ENCODE measurements at regions not wholly inside any gene's neighbourhood (a gene's known extent, or its start where the extent isn't known, plus 50 kb on each side); places are given as distances from the start of the nearest gene placed in this dataset.

DNA sequence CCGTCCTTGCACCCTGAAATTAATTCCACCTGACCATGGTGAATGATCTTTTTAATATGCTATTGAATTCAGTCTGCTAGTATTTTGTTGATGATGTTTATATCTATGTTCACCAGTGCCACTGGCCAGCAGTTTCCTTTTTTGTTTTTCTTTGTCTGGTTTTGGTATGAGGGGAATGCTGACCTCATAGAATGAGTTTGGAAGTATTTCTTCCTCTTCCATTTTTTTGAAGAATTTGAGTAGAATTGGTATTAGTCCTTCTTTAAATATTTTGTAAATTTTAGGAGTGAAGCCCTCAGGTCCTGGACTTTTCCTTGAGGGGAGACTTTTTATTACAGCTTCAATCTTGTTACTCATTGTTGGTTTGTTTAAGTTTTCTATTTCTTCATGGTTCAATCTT lies 231.6 kb downstream of the MRPL39 start:
- DNase-seq (ENCODE audit: low read depth in 3 of 3) = no peak

DNA sequence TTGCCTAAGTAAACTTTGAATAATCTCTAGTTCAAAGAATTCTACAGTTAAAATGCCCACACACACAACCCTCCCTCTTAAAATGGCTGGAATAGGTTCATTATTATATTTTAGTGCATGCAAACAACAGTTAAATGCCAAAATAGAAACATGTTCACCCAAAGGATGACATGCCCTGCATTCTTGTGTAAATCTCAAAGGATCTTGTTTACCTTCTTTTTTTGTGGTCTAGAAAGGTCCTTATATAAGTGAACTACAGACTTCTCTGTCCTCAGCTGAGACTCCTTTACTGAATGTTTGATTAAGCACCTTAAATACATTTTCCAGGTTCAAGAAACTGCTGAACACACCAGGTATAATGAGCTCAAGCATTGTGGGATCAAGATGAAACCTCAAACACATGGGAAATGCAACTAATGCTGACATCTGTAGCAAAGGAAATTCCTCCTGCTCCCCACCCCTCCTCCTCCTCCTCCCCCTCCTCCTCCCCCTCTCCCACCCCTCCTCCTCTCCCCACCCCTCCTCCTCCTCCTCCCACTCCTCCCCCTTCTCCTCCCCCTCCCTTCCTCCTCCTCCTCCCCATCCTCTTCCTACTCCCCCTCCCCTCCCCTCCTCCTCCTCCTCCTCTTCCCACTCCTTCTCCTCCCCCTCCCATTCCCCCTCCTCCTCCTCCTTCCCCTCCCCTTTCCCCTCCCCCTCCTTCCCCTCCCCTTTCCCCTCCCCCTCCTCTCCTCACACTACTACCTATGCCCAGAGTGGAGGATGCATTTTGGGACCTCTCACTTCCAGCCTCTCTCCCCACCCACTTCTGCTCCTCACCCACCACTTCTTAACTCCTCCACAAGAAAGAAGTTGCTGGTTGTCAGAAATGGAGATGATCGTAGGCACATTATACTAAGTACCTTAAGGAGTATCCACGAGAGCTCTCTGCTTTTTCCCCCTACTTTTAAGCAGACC lies 233.9 kb downstream of the MRPL39 start:
- DNase-seq (ENCODE audit: low read depth in 3 of 3) = no peak

DNA sequence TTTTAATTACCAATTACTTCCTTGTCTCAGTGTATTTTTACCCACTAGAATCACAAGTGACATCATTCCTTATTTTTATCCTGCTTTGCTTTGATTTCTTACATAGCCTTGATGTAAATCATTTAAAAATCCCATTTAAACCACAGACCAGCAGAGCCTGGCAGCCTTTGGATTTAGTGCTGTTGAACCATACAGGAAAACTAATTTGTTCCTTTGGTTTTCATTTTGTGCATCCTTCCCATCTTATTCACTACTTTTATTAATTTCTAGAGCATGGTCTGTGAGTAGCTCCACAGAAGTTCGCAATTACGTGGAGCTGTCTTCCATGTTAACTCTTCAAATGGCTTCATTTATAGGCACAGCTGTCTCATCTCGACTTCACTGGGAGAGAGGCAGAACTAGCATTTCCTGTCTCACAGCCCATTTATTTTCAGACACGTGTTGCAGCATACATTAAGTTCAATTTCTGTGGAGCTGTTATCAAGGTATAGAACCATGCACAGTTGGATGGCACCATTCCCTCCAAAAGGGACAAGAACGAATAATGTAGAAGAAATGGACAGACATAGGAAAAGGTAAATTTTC lies 235.3 kb downstream of the MRPL39 start:
- no peak for DNase-seq (ENCODE audit: low read depth in 3 of 3)

DNA sequence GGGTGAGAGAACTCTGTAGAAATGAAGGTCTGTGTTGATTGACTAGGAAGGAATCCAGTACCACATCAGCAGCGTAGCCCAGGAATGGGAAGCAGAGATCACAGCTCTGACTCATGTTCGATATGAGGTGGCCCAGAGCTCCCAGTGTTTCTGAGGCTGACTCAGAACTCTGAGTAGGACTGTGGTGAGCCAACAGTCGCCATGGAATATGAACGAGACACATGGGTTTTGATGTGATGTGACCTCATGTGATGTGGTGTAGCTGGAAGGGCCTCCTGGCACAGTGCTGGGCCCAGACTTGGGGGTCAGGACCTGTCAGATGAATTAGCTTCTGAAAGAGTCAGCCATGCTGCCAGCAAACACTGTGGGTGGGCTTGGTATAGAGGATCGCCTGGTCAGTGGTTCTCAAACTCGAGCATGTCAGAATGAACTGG lies 237.0 kb downstream of the MRPL39 start:
- peak in 2 of 3 donors; percentile 8 to 17 for DNase-seq (ENCODE audit: low read depth in 3 of 3)

DNA sequence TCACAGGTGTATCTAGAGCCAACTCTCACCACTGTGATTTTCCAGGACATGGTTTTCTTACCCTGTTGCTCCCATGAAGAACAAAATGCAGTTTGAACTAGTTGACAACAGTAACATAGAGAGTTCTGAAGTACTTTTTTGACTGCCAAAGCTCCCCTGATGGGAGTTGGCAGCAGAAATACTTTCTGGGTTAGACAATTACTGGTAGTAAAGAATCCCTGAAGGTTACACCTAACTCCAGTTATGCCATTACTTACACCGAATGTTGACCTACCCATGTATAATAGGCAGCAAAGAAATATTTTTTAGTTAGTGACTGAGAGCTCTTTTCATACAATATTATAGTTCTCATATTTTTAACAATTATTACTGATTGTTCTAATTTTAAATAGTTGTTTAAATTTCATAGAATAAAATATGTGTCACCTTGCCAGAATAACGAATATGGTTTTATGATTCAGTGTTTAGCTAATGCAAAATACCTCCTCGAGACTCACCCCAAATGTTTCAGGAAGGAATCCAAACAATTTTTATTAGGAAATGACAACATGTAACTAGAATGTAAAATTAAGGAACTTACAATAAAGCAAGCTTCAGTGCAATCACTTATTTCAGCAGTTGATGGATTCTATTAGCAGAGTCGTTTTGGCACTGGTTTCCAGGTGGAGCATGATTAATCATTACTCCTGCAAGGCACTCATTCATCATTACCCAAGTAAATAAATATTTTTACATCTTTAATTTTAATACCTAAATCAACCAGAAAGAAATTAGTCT lies 237.6 kb downstream of the MRPL39 start:
- no peak for DNase-seq (ENCODE audit: low read depth in 3 of 3)

DNA sequence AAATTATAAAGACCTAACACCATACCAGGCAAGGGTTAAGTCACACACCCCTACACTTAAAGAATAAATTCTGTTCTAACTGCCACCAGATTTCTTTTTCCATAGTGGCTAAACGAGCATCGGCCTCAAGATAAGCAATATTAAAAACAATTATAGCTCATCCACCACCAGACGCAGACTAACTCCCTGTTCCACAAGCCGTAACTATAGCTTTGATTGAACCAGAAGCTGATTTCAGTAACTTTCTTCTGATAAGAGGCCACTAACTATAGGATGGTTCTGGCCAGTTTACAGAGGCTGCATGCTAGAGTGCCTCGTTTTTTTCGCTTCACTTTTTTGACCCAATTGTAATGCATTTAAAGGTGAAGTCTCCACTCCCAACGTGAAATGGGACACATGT lies 238.8 kb downstream of the MRPL39 start:
- DNase-seq (ENCODE audit: low read depth in 3 of 3) = no peak

DNA sequence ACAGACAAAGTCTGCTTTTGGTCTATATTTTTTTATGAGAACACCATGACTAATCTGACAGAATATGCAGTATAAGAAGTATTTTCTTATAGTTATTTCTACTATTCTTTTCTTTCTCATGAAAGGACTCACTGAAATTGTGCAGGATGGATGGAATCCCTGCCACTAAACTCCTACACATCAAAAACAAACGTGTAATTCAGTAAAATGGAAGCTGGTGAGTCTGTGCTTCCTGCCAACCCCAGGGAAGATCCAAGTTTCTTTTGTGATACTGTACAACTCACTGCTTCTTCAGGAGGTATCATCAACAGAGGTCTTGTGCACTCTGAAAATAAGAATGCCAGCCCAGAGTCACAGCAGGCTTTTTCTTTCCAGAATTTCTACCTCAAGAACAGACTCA lies 241.2 kb downstream of the MRPL39 start:
- no peak for DNase-seq (ENCODE audit: low read depth in 3 of 3)

DNA sequence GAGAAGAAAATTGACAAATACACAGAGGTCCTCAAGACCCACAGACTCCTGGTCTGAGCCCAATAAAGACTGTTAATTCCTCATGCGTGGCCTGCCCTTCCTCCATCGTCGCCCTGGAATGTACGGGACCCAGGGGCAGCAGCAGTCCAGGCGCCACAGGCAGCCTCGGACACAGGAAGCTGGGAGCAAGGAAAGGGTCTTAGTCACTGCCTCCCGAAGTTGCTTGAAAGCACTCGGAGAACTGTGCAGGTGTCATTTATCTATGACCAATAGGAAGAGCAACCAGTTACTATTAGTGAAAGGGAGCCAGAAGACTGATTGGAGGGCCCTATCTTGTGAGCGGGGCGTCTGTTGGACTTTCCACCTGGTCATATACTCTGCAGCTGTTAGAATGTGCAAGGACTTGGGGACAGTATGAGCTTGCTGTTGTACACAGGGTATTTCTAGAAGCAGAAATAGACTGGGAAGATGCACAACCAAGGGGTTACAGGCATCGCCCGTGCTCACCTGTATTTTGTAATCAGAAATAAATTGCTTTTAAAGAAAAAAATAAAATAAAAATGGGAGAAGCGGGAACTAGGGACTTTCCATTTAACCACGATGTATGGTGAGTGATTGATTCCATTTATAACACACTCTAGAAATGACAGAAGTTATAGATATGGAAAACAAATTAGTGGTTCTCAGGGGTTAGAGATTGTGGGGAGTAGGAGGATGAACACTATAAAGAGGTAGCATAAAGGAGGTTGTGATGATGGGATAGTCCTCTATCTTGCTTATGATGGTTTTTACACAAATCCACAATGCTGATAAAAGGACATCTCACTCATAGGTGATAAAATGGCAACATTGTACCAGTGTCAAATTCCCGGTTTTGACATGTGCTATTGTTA lies 244.7 kb downstream of the MRPL39 start:
- no peak for DNase-seq (ENCODE audit: low read depth in 3 of 3)

DNA sequence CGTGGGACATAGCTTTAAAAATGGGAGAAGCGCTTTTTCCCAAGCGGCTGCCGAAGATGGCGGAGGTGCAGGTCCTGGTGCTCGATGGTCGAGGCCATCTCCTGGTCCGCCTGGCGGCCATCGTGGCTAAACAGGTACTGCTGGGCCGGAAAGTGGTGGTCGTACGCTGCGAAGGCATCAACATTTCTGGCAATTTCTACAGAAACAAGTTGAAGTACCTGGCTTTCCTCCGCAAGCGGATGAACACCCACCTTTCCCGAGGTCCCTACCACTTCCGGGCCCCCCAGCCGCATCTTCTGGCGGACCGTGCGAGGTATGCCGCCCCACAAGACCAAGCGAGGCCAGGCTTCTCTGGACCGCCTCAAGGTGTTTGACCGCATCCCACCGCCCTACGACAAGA lies 245.5 kb downstream of the MRPL39 start:
- DNase-seq (ENCODE audit: low read depth in 3 of 3) = no peak

DNA sequence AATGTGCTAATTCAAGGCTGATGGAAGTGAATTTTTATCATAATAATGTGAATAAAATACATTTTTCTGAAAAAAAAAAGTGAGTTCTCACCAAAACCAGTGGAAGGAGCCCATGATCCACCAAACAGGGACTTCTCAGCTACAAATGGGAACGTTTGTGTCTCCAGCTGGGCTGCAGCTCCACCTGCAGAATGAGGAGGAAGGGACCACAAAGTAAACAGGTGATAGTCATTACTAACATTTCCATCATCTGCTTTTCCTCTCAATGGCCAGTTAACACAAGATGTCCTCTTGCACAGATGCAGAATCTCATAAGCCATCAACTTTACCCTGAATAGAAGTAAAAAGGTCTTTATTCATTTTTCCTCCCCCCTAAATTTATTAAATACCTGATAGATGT lies 246.2 kb downstream of the MRPL39 start:
- DNase-seq (ENCODE audit: low read depth in 3 of 3) = no peak

DNA sequence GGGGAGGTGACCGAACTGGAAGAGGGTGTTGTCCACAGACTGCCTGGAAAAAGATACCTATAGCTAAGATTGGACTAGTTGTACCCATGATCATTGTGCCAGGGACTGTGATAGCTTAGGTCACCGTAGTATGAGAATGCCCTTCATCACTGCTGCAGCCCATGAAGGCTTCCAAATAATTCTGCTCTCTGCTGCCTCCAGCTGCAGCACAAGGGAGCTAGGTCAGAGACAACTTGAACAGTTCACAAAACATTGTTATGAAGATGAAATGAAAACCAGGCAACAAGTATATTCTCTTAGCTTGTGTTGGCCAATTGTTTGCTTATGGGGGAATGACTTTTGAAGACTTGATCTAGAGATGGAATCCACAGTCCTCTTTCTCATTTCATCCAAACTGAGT lies 246.7 kb downstream of the MRPL39 start:
- no peak for DNase-seq (ENCODE audit: low read depth in 3 of 3)

DNA sequence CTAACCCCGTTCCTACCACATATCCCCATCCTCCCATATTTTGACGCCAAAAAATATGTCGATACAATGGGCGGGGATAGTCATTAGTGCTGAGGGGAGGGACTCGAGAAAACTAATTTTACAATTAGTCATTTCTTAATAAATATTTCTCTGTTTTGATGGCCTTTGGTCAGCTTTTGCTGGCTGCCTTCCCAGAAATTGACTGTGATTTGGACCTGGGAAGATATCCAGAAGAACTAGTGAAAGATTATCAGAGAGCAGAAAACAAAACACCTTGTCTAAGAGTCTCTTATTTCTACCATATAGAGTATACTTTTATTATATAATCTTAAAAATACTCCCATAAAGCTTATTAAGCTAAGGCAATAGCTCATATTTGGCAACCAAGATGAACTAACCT lies 247.6 kb downstream of the MRPL39 start:
- DNase-seq (ENCODE audit: low read depth in 3 of 3) = no peak

DNA sequence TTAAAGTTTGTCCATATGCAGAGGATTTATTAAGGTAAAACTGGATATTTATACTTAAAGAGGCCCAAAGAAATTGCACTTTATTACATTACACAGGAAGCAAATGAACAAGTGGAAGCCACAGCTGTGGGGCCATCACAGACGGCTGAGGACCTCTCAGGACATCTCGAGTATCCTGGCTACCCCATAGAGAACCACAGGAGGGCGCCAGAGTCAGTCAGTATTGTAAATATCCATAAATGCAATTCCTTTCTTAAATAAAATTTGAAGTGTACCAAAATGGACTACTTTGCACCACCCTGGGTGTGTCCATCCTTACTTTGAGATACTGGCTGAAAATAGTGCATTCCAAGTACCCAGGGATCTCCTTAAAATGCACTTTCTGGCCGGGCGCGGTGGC lies 257.2 kb downstream of the MRPL39 start:
- peak; percentile 17 to 29 (median 24) for DNase-seq (ENCODE audit: low read depth in 3 of 3)

DNA sequence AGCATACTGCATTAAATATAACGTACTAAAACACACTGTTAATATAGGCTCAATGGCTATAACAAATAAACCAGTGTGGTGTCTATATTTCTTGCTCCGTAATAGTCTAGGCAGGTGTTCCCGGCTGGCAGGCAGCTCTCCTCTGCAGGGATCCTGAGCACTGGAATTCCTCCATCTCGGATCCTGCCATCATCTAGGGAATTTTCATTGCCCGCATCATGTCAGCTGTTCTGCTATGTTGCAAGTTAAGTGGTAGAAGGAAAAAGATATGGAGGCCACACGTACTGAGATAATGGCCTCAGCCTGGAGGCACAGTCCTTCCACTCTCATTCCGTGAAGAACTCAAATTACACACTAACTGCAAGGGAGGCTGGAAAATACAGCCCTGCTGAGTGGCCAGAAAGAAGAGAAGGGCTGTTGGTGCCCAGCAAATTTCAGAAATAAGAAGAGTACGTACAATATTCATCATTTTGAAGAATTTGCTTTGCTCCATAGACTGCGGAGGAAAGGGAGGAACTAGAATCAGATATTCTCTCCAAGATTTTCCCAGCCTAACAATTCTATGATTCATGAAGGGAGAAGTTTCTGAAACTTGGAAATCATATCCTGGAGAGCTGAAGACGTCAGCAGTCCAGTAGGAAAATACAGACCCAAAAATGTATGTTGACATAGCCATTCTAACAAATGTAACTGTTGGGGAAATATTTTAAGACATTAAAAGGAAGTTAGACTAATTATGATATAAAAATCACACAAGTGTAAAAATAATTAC lies 263.3 kb downstream of the MRPL39 start:
- no peak for DNase-seq (ENCODE audit: low read depth in 3 of 3)

DNA sequence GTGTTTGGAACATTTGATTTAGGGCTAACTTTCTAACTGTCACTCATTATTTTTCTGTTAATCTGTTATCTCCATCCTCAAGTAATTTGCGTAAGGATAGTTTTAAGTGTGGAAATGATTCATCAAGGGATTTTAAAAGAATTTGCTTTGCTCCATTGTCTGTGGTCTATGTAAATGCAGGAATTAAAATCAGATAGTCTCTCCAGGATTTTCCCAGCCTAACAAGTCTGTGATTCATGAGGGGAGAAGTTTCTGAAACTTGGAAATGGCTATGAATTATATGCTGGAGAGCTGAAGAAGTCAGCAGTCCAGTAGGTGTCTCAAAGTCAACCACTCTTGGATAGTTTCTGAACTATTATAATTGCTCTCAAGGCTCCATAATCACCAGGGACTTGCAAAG lies 264.5 kb downstream of the MRPL39 start:
- DNase-seq (ENCODE audit: low read depth in 3 of 3) = no peak

DNA sequence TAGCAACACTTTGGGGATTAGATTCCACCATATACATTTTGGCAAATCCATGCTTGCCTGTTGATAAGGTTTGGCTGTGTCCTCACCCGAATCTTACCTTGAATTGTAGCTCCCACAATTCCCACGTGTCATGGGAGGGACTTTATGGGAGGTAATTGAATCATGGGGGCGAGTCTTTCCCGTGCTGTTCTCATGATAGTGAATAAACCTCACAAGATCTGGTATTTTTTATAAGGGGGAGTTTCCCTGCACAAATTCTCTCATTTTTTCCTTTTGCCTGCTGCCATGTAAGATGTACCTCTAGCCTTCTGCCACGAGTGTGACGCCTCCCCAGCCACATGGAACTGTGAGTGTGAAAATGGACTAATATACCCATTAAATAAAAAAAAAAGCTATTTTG lies 265.3 kb downstream of the MRPL39 start:
- DNase-seq (ENCODE audit: low read depth in 3 of 3) = no peak

DNA sequence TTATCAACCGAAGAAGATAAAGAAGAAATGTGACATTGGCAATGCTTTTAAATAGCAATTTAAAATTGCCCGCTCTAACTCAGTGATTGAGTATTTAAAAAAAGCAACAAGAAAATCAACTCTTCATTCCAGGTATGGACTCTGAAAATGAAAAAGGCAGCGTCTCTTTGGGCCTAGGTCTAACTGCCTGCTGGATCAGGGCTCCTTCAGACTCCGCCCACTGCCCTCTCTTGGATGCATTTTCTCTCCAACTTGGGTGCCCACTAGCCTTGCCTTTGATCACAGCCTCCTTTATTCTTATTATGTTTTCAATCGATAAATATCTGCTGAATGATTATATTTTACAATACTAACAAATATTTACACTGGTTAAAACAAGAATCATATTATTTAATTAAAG lies 268.9 kb downstream of the MRPL39 start:
- DNase-seq (ENCODE audit: low read depth in 3 of 3) = no peak

DNA sequence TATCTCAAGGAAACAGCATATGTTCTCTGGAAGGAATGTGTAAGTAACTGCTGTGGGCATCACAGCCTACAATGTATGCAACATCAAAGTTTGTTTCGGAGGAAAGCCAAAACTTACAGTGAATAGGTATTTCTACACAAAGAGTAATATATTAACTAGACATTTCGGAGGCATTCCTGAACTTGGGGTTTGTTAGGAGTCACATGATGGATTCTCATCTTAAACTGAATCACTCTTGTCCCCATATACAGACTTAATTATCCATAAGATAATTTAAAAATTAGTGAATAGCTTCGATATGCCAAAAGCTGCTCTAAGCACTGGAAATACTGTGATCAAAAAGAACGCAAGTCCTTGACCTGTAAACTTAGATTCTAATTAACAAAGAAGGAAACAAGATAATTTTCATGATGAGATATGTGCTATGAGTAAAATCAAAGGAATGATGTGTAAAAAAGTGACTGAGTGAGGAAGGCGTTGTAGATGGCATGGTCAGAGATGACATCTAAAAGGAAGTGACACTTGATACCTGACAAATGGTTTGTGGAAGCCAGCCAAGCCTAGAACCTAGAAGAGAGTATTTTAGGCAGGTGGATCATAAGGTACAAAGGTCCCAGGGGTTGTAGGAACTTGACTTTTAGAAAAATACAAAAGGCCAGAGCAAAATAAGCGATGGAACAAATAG lies 273.1 kb downstream of the MRPL39 start:
- DNase-seq (ENCODE audit: low read depth in 3 of 3) = no peak

DNA sequence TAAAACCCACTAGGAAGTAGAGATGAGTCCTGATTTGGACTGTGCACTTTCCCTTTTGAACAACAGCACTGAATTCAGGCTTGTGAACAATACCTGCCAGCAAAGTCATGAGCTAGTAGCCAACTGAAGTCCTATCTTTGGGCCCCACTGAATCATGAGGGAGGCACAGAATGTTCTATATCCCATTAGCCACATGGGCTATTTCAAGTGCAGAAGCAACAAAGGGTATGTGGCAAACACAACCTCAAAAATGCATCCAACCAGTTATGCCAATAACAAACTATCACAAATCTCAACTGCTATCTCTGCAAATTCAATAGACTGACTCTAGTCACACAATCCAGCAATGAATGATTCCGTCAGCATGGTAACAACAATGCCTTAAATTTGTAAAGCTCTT lies 276.0 kb downstream of the MRPL39 start:
- DNase-seq (ENCODE audit: low read depth in 3 of 3) = no peak

DNA sequence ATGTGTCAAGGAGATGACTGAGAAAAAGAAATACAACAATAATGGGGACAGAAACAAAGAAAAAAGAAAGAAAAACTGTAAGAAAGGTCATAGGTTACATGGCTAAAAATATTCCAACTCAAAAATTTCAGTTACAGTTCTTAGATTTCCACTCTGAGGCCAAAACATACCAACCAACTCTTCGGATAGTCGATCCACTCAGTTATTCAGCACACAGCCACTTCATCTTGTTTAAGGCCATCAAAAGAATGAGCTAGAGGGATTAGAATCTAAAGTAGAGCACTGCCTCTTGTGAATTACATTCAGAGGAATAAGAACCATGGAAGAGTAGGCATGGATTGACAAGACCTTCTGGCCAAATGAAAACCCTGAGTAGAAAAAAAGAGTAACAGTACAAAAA lies 277.0 kb downstream of the MRPL39 start:
- DNase-seq (ENCODE audit: low read depth in 3 of 3) = no peak

All from stimulated activated CD4-positive, alpha-beta T cell treated with anti-CD3 and anti-CD28 coated beads, TNF-alpha, amount 100 ng/mL, for 48 hours (primary cell).